MM.1S (cell line): ENCODE measurements at regions not wholly inside any gene's neighbourhood (a gene's known extent, or its start where the extent isn't known, plus 50 kb on each side); places are given as distances from the start of the nearest gene placed in this dataset.

Experiments used
- EZH2 ChIP-seq: fragments of 300-600 bp; sonication (generic); optimal IDR thresholded peaks from 2 replicates; pipeline ENCODE3; 2017; ENCODE audit warnings: low read depth, mild to moderate bottlenecking, antibody characterized with exemption, low read length, mixed read lengths
- EZH2phosphoT487 ChIP-seq: fragments of 300-600 bp; sonication (generic); IDR thresholded peaks from 2 replicates; pipeline ENCODE4 v1.6.1; 2018; ENCODE audit warnings: antibody characterized with exemption, low read length
- TF ChIP-seq, protein P1 (sequence below): fragments of 300-600 bp; sonication (generic); IDR thresholded peaks from 2 replicates; pipeline ENCODE4 v1.5.1; 2016; ENCODE audit warnings: antibody characterized with exemption, low read length, mixed read lengths

DNA sequence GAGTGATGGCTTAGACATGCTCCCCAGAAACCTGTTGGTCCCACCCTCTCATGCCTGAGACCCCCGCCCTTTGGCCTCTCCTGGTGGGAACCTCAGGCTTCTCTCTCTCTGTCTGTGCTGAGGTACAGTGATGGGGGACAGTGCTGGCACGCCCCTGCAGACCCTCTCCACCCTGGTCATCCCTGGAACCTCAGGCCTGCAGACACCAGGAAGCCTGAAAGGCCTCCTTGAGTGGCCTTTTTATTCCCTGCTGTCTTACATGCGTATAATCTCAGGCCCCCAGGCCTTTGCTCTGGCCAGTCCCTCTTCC, 78.5 kb upstream of the MAFB start:
- TF ChIP-seq, protein P1, sequence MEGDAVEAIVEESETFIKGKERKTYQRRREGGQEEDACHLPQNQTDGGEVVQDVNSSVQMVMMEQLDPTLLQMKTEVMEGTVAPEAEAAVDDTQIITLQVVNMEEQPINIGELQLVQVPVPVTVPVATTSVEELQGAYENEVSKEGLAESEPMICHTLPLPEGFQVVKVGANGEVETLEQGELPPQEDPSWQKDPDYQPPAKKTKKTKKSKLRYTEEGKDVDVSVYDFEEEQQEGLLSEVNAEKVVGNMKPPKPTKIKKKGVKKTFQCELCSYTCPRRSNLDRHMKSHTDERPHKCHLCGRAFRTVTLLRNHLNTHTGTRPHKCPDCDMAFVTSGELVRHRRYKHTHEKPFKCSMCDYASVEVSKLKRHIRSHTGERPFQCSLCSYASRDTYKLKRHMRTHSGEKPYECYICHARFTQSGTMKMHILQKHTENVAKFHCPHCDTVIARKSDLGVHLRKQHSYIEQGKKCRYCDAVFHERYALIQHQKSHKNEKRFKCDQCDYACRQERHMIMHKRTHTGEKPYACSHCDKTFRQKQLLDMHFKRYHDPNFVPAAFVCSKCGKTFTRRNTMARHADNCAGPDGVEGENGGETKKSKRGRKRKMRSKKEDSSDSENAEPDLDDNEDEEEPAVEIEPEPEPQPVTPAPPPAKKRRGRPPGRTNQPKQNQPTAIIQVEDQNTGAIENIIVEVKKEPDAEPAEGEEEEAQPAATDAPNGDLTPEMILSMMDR: no peak
- TF ChIP-seq EZH2: no peak
- no peak for TF ChIP-seq EZH2phosphoT487
